CD1c-positive myeloid dendritic cell (primary cell): ENCODE measurements at regions not wholly inside any gene's neighbourhood (a gene's known extent, or its start where the extent isn't known, plus 50 kb on each side); places are given as distances from the start of the nearest gene placed in this dataset.
A peak's percentile ranks its signal among the peaks of the same experiment; 100 is the strongest.
"Not testable (repeated sequence)": the region's sequence is repeated elsewhere in the genome, so short reads cannot be mapped to it uniquely, and the experiment has no call there.

ENCODE experiments used
- DNase-seq: peaks from one replicate; pipeline ENCODE4 v3.0.0-alpha.2; 2016; ENCODE audit errors: extremely low spot score

- DNase-seq = no peak
Measured at GRCh38 chr5:17087035-17087434, 130.4 kb upstream of the BASP1 start.

DNA sequence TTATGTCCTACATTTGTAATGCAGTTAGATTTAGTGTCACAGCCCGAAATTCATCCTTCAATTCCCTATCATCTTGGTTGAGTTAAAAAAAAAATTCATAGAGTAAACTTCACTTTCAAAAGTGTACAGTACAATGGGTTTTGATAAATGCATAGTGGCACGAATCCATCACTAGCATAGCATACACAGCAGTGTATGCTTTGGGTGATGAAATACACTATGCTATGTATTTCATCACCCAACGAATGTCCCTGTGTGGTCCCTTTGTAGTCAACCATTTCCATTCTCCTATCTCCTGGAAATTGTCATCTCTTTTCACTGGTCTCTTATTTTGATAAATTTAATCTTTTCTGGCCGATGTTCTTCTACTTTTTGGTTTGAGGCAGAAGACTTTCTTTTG, 129.4 kb upstream of the BASP1 start:
- no peak for DNase-seq

- DNase-seq = no peak
Measured at GRCh38 chr5:17089001-17089400, 128.4 kb upstream of the BASP1 start.

DNA sequence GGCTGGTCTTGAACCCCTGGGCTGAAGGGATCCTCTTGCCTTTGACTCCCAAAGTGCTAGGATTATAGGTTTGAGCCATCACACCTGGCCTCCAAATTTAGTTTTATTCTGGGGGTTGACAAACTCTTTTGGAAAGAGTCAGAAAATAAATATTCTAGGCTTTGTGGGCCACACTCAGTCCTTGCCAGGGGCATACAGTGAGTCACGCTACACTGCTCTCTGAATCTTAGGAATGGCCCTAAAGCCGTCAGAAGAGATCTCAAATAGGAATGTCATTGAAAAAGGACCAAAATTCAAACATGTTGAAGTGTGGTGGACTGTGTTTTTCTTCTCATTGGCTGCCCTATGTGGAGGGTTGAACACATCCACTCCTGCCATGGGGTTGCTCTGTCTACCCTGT, 127.7 kb upstream of the BASP1 start:
- no peak for DNase-seq

DNA sequence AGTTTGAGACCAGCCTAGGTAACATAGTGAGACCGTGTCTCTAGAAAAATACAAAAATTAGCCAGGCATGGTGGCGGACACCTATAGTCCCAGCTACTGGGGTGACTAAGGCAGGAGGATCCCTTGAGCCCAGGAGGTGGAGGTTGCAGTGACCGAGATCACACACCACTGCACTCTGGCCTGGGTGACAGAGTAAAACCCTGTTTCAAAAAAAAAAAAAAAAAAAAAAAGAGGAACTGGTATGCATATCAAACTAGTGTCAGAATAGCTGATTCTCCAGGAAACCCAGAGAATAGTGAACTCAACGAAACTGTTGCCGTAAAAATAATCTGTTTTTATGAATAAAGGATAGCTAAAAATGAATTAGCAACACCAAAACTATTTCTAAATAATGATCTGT, 126.6 kb upstream of the BASP1 start:
- no peak for DNase-seq

DNA sequence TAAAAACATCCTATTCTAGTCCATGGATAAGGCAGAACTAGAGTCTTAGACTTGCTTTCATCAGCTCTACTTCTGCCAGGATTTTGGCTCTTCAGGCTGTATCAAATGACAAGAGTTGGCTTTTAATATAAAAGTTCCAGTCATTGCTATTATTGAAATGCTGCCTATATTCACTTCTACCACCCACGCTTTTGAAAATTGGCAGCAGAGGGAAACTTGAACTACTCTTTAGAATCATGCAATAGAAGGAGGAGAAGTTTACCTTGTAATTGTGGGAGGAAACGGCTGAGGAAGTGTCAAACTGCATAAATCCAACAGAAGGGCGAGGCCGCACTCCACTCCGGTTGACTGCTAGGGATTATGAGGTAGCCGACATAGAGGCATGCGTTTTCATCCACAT, 122.6 kb upstream of the BASP1 start:
- peak; percentile 21 for DNase-seq

GRCh38 chr5:17096952-17097695, 120.3 kb upstream of the BASP1 start:
- no peak for DNase-seq

DNA sequence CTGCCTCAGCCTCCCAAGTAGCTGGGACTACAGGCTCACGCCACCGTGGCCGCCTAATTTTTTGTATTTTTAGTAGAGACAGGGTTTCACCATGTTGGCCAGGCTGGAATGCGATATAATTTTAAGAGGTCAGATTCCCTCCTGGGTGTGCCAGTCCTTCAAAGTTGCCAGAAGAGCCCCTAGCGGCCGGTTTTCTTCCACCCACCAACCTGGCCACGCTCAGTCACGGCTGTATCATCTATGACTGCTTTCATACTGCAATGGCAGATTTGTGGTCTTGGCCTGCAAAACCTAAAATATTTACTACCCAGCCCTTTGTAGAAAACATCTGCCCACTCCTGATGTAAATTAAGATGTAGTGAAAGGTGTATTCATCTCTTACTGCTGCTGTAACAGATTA, 117.5 kb upstream of the BASP1 start:
- DNase-seq = no peak

DNA sequence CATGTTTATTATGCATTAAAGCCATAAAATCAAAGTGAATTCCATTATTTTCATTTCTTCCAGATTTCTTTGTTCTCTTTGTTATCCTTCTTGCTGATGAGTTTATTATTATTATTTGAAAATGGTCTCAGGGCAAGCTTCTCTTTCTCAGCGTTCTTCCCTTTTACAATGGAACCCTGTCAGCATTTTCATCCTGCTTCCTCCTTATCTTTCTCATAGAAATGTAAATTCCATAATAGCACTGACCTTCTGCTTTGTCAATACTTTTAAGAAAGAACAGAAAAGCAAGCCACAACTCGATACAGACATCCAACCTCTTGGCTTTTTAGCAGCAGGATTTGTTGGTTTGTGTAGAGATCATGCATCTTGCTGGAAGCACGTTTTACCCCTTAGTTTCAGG, 114.0 kb upstream of the BASP1 start:
- peak; percentile 53 for DNase-seq

GRCh38 chr5:17105744-17106418, 111.5 kb upstream of the BASP1 start:
- no peak for DNase-seq

DNA sequence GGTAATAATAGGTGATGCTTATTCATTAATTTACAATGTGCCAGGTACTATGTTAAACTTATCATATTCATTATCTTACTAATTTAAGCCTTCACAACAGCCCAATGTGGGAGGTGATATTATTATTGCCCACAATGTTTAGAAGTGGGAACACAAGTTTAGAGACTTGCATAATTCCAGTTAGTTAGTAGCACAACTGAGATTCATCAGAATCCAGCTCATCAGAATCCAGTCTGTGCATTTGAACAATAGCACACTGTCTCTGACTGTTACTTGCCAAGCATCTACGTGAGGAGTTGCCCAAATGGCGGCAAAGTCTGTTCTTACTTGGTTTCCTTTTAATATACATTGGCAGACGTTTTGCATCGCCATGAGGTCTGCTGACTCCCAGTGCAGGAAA, 110.9 kb upstream of the BASP1 start:
- no peak for DNase-seq

GRCh38 chr5:17112091-17112716, 105.2 kb upstream of the BASP1 start:
- DNase-seq = not testable (repeated sequence)

- DNase-seq = no peak
Measured at GRCh38 chr5:17113174-17113958, 104.1 kb upstream of the BASP1 start.

- no peak for DNase-seq
Measured at GRCh38 chr5:17114233-17114632, 103.2 kb upstream of the BASP1 start.

- no peak for DNase-seq
Measured at GRCh38 chr5:17114715-17115599, 102.5 kb upstream of the BASP1 start.

DNA sequence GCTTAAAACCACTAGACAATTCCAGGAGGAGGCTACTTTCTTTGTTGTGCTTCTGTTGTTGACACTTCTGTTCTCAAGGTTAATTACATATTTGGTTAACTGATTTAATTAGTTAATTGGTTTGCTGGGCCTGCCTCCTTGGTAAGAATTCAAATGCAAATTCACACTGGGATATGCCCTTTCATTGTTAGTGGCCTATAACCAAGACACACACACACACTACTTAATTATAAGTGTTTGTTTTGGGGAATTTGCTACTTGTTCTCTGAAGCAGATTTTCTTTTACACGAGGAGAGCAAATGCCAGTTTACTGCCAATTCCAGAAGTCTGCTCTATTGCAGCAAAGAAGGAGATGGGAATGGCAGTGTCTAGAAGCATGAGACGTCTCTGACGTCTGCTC, 101.6 kb upstream of the BASP1 start:
- DNase-seq = no peak

- DNase-seq = peak; percentile 97
Measured at GRCh38 chr5:17118631-17119030, 98.8 kb upstream of the BASP1 start.

DNA sequence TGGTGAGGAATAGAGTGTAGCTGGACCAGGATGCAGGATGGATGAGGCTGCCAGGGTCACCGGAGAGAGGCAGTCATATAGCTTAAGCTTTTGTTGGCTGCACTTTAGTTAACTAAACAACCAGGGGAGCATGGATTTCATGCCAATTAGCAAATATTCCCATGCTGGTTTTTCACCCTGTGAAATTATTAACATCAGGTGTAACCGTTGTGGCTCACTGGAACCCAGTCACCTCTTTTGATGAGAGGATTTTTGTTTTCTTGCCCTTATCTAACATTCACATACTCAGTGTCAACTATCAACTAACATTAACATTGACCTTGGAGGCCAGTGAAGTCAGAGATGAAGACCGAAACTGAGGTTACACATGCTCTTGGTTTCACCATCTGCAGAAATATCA, 97.2 kb upstream of the BASP1 start:
- no peak for DNase-seq

DNA sequence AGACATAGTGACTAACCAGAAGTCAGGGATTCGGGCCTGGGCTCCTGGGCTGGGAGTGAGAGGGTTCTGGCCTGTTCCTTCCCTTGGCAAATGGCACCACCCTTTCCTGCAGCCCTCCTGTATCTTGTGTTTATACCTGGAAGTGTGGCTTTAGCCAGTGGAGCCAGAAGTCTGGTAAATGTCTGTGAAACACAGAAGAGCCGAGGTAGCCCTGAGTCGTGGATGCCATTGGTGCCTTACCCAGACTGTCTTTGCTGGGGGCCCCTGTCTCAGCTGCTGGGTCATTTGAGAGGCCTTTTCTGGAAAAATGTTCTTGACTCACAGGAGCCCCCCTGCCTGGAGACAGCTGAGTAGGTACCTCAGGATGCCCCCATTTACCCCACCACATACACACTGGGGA, 95.7 kb upstream of the BASP1 start:
- DNase-seq = no peak

GRCh38 chr5:17123010-17123409, 94.4 kb upstream of the BASP1 start:
- no peak for DNase-seq

- peak; percentile 36 for DNase-seq
Measured at GRCh38 chr5:17123773-17124172, 93.7 kb upstream of the BASP1 start.
